GM21526 (cell line): ENCODE measurements at regions not wholly inside any gene's neighbourhood (a gene's known extent, or its start where the extent isn't known, plus 50 kb on each side); places are given as distances from the start of the nearest gene placed in this dataset.
"Not testable (repeated sequence)": the region's sequence is repeated elsewhere in the genome, so short reads cannot be mapped to it uniquely, and the experiment has no call there.

Experiments used
- ATAC-seq: cut with Tn5 transposase; IDR thresholded peaks from one replicate; pipeline ENCODE4 v1.9.1; 2021; ENCODE audit warnings: moderate library complexity; ENCODE audit not compliant: unreplicated experiment, low FRiP score

- no peak for ATAC-seq
Observed at GRCh38 chr11:82233201-82233600, 500.5 kb downstream of the FAM181B start.

DNA sequence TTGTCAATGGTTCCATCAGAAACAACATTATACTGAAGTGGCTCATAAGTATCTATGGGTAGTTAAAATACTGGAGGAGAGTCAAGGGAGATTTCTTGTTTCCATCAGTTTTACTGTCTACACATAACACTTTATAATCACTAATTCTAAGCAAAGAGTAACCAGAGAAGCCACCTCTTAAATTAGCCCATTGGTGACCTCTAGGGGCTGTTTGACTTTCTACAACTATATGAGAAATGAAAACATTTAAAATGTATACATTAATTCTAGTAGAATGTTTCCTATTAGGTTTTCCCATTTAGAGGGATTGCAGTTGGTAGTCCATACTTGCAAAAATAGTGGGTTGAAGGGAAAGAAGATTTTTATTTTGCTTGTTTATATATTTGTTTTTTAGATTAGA lies 504.3 kb downstream of the FAM181B start:
- ATAC-seq = peak; percentile 70

- no peak for ATAC-seq
Observed at GRCh38 chr11:82225930-82226329, 507.7 kb downstream of the FAM181B start.

- no peak for ATAC-seq
Observed at GRCh38 chr11:82225502-82225901, 508.2 kb downstream of the FAM181B start.

DNA sequence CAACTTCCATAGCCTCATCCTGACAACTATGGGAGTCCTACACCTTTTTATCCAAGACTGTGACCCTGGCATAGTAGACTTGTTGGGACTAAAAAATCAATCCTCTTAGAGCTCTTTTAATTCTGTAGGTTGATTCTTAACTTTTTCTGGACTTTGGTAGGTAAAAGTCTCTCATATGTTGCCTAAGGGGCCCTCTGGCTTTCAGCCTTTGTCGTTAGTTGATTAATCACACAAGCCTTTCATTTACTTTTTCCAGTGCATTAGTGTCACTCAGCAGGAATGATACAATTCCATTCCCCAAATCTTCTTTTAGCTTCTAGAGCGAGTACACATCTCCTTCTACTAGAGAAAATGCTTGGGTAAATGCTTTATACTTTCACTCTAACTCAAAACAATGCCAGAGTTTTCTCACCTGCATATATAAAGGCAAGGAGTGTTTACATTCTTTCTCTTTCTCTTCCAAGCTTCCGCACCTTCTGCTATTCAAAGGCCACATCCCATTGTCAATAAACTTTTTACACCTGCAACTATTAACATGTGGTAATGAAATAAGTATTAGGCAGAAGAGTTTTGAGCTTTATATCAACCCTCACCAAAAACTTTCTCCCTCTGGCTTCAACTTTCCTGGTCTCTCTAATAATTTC lies 516.6 kb downstream of the FAM181B start:
- ATAC-seq = no peak

GRCh38 chr11:82210011-82210410 lies 523.7 kb downstream of the FAM181B start:
- ATAC-seq = no peak

DNA sequence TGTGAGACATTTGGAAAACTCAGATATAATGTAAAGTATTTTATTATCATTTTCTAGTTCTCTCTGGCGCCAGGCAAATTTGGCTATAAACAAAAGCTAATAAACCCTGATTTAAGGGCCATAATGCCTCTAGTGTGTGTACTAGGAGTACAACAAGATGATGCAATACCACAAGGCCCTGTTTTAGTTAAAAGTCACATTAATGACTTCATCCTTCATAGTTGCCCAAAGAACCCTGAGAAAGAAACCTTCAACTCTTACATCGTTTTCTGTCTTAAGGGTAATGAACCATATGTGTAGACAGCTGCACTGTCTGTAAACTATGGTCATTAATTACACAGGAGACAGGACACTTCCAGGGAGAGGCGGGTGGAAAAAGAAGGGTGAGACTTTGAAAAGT lies 538.4 kb downstream of the FAM181B start:
- no peak for ATAC-seq

DNA sequence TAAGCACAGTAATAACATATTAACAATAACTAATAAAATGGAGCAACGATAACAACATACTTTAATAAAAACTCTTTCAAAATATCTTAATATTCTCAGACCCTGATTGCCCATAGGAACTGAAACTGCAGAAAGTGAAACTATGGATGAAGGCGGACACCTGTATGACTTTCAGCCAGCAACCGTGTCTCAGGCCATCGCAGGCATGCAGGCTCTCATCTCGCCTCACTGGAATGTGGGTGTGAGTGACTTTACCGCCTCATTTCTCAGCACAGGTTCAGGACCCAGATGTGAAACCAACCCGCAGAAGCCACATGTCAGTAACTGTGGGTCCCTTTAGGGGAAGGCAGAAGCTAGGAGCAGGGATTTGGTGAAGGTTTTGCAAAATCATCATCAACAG lies 539.1 kb downstream of the FAM181B start:
- ATAC-seq = no peak

GRCh38 chr11:82191695-82192094 lies 542.0 kb downstream of the FAM181B start:
- ATAC-seq = no peak

- no peak for ATAC-seq
Observed at GRCh38 chr11:82185925-82186324, 547.7 kb downstream of the FAM181B start.

DNA sequence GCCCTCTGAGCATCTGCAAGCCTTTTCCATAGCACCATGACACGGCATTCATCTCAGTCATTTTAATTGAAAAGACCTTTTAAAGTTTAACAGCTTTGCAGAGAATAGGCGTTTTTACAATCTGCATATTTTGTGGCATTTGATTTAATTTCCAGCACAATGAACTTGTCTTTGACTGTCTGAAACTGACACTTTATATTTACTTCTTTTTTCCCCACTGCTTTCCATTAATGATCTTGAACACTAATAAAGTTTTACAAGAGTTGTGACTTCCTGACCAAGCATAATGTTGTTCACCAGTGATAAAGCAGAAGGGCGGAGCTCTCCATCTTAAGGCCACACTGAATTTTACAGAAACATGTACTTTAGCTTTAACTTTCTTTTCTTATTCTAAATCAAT lies 548.7 kb downstream of the FAM181B start:
- no peak for ATAC-seq

GRCh38 chr11:82183346-82183745 lies 550.3 kb downstream of the FAM181B start:
- no peak for ATAC-seq

DNA sequence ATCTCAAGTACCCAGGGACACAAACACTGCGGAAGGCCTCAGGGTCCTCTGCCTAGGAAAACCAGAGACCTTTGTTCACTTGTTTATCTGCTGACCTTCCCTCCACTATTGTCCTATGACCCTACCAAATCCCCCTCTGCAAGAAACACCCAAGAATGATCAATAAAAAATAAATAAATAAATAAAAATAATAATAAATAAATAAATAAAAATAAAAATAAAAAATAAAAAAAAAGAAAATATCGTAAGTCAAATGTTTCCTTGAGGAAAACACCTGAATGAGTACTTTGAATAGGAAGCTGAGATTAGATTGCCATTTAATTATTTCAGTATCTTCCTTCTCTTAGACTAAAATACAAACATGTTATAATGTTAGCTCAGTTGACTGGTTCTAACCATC lies 551.0 kb downstream of the FAM181B start:
- not testable (repeated sequence) for ATAC-seq

GRCh38 chr11:82181796-82182195 lies 551.9 kb downstream of the FAM181B start:
- ATAC-seq = not testable (repeated sequence)

DNA sequence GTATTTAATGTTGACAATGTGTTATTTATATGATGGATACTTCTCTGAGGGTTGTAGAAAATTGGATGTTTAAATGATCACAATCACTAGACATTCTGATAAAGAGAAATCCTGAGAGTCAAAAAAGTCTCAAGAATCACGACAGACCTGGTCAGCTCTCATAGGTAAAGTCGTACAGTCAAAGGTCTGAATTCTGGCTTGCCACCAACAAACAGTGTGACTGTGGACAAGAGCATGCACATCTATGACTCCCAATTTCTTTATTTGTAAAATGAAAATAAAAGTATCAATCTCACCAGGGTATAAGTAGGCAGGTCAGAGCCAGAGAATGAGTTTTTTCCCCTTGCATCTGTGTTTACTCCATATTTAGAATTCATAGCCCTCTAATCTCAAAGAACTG lies 556.7 kb downstream of the FAM181B start:
- no peak for ATAC-seq

GRCh38 chr11:82176365-82176764 lies 557.3 kb downstream of the FAM181B start:
- ATAC-seq = no peak

DNA sequence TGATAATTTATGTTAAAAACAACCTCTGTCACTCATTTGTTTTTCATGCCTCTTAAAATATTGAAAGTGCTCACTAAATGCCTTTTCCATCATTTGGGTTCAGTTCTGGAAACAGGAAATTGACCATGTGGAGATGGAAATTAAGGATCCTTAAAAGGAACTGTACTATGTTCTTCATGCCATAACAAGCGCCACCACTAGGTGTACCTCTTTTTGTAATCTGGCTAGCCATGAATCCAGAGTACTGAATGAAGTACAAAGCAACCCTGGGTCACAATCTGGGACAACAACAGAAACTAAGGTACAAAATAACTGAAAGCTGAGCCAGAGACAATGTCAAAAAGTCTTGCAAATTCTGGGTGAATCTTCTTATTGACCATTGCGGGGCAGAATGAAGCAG lies 559.1 kb downstream of the FAM181B start:
- ATAC-seq = no peak

DNA sequence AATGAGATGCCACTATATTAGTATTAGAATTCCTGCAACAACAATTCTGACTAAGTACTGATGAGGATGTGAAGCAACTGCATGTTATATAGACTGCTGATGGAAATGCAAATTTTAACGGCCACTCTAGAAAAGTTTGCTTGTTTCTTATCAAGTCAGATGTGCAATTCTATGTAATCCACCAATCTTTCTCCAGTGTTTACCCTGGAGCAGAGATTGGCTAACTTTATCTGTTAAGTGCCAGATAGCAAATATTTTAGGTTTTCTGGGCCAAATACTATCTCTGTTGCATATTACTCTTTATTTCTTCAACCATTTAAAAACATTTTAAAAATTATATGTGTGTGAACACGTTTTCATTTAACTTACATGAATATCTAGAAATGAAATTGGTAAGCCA lies 586.9 kb downstream of the FAM181B start:
- ATAC-seq = no peak

- no peak for ATAC-seq
Observed at GRCh38 chr11:82118946-82119345, 614.7 kb downstream of the FAM181B start.

- no peak for ATAC-seq
Observed at GRCh38 chr11:82117362-82117761, 616.3 kb downstream of the FAM181B start.

- ATAC-seq = no peak
Observed at GRCh38 chr11:82105331-82105998, 628.2 kb downstream of the FAM181B start.

DNA sequence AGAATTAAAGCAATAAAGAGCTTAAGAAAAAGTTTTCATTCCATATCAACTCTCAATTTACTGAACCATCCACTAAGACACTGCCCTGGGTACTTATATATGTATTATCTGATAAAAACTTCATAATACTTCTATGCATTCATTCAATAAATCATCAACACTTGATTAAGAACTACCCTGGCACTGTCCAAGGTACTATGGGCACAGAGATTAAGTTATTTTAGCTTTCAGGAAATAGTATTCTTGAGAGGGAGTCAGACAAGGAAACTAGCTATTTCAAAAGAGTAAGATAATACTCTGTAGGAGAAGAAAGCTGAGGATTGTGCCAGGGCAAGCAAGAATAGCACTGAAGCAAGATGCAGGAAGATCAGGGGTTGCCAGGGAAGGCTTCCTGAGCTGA lies 640.8 kb downstream of the FAM181B start:
- no peak for ATAC-seq
